ENCODE measurements at regions not wholly inside any gene's neighbourhood (a gene's known extent, or its start where the extent isn't known, plus 50 kb on each side); places are given as distances from the start of the nearest gene placed in this dataset.

DNA sequence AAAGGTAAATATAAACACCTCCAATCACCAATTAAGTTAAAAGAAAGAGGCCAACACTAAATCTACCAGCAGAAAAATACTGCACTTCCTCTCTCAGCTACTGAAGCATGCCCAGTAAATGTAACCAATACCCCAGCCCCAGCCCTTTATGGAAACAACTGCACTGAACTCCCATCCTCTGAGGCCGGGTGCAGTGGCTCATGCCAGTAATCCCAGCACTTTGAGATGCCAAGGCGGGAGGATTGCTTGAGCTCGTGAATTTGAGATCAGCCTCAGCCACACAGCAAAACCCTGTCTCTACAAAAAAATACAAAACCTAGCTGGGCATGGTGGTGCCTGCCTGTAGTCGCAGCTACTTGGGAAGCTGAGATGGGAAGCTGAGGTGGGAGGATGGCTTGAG, 221.6 kb upstream of the SOX21 start:
- TF ChIP-seq, protein P1, sequence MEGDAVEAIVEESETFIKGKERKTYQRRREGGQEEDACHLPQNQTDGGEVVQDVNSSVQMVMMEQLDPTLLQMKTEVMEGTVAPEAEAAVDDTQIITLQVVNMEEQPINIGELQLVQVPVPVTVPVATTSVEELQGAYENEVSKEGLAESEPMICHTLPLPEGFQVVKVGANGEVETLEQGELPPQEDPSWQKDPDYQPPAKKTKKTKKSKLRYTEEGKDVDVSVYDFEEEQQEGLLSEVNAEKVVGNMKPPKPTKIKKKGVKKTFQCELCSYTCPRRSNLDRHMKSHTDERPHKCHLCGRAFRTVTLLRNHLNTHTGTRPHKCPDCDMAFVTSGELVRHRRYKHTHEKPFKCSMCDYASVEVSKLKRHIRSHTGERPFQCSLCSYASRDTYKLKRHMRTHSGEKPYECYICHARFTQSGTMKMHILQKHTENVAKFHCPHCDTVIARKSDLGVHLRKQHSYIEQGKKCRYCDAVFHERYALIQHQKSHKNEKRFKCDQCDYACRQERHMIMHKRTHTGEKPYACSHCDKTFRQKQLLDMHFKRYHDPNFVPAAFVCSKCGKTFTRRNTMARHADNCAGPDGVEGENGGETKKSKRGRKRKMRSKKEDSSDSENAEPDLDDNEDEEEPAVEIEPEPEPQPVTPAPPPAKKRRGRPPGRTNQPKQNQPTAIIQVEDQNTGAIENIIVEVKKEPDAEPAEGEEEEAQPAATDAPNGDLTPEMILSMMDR (IDR thresholded peaks at IDR 0.05 in 8 of 11, conservative IDR thresholded peaks at IDR 0.05 in 3 of 11), result no peak
- TF ChIP-seq POLR2A (IDR thresholded peaks at IDR 0.05), result no peak
- TF ChIP-seq POLR2AphosphoS5 (IDR thresholded peaks at IDR 0.05), result no peak

All from spleen (tissue), 7 donors.